ENCODE measurements at regions not wholly inside any gene's neighbourhood (a gene's known extent, or its start where the extent isn't known, plus 50 kb on each side); places are given as distances from the start of the nearest gene placed in this dataset.

DNA sequence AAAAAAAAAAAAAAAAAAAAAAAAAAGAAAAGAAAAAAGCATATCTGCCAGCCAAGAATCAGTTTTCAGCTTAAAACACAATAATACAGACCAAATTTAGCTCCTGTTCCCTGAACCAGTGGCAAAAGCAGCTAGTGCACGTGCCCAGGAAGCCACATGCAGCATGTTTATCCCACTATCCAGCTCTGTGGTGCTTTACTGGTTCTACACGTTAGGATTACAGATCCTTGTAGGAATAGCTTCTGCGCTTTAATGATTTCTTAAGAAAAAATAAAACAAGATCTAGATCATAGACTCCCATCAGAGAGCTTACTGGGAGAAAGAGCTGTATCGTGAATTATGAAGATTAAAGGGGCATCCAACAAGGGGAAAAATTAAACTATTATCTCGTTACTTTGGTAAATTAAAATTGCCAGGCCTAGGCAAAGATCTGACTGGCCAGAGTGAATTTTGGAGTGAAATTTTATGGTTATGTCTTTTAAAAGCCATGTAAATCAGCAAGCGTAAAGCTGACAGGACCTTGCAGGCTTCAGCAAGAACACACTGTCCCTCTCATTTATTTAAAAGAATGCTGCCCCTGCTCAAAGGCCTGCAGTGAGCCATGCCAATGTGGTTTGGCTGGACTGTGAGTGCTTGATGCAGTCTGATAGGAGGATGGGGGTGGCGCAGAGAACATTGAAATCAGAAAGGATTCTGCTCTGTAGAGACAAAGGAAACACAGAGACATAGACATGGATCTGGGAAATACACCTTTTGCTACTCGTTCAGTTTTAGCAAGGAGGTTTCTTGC is 177.3 kb upstream of the PHYHIPL start:
- DNase-seq (ENCODE audit: low spot score), result peak; percentile 23

DNA sequence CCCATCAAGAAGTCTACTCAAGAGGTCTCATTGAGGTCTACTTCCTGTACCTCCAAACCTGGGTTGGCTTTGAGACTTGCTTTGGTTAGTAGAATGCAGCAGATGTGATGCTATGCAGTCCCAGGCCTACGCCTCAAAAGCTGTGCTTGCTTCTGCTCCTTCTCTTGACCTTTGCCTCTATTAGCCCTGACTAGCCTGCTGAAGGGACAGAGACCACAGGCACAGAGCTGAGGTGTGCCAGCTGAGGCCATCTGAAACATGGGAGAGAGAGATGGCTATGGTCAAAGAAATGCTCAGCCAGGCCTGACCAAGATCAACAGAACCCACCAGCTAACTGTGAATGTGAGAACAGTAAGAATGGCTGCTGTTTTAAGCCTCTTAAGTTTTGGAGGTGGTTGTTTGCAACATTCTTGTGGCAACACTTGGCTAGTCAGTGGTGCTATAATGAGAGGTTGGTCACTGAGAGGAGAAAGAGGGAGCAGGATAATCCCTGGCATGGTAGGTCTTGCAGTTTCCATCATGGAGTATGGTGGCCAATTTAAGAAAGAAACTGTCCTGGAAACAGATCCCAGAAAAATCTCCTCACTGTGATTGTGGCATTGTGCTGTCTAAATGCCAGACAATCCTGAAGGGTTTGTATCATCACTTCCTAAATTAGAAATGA is 176.1 kb upstream of the PHYHIPL start:
- no peak for DNase-seq (ENCODE audit: low spot score)

DNA sequence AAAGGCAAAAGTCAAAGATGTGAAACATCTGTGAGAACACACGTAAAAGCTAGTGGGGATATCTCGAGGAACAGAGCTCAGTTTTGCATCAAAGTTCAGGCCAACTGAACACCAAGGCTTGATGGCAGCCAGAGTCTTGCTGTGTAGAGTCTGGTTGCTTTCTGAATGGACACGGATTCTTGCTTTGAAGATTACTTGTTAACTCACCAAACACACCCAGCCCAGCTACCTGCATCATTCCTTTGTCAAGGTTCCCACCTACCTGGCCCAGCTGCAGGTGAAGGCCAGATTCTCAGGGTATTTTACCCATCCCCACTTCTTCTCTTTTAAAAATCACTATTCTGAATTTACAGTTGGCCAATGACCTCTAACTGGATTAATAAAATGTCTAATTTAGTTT is 174.4 kb upstream of the PHYHIPL start:
- DNase-seq (ENCODE audit: low spot score), result no peak

DNA sequence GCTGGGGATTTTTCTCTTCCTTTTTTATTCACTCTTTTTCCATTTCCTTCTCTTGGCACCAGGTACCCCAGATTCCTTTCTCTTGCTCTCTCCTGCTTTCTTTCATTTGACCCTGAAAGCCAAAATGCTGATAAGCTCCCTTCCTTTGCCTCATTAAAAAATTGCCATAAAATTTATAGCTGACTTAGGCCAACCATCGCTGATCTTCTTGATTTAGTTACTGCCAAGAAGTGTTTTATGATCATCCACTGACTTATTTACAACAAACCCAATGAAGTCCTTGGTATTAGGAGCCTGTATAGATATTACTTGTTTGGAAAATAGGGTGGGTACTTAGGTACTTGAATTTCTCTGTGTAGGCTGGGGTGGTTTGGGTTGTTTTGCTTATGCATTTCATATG is 173.2 kb upstream of the PHYHIPL start:
- DNase-seq (ENCODE audit: low spot score), result no peak

DNA sequence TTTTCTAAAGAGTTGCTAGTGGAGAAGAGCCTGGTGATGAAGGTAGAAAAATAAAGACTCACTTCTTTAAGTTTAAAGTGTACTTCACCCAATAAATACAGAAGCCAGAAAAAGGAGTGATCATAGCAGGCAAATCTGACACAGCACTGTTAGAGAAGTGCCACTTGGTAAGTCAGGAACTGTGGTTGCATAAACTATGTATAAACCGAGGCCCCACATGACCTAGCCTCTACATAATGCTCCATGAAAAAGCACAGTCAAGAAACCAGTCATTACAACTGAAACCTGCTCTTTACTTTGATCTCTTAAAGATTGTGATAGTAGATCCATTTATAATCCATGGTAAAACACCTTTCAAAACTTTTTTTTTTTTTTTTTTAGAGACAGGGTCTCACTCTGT is 172.1 kb upstream of the PHYHIPL start:
- no peak for DNase-seq (ENCODE audit: low spot score)

DNA sequence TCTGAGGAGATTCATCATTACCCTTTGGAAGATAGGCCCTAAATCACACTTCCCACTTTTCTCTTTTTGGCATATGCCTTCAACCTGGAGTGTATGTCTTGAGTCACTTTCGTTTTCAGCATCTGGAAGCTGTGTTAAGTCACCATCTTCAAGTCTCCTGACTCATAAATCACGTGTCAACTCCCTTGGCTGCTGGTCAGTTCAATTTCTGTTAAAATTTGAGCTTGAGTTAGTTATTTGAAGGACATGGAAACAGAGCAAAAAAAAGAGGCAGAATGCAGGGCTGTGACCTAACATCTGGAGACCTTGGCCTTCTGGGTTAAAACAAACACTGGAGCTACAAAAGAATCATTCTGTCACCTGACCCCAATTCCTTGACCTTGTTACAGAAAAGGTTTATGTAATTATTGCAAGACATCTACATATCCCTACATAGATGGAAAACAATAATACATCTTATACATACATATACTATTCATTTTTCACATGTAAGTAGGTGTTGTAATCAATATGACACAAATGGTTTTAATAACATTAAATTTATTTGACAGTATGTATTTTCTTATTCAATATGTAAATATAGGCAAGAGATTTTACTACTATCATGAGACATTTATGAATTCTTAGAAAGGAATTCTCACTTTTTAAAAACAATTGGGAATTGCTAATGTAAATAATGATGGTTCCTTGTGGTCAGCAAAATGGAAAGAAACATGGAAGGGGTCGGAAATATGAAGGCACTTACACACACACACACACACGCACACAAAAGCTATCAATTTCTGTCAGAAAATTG is 169.7 kb upstream of the PHYHIPL start:
- peak; percentile 75 for DNase-seq (ENCODE audit: low spot score)

DNA sequence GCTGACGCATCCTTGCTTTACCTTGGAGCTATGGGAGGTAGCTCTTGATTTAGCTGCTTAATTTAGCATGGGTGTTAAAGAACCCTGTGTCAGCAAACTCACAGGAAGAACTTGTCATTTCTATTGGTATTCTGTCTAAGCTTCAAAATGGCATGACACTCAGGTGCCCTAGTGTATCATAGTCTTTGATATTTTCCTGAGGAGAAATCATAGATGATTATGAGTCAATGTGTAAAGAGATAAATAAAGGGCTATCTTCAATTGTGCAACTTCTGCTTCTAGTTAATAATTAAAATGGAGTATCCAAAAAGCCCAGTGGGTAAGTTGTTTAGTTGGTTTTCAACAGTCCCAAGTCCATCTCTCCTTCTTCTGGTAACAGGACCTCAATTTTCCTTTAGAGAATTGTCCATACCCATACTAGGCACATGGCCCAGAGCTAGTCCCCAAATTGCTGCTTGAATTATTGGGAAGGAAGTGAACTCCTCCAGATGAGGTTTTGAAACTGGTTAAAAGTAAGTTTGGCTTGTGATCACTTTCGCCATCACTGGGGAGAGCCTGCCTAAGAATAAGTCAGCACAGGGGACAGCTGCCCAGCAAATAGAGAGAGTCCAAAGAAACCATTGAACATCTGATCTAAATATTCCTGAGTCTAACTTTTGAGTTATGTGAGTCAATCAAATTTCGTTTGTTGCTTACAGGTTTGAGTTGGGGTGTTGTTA is 169.0 kb upstream of the PHYHIPL start:
- no peak for DNase-seq (ENCODE audit: low spot score)

DNA sequence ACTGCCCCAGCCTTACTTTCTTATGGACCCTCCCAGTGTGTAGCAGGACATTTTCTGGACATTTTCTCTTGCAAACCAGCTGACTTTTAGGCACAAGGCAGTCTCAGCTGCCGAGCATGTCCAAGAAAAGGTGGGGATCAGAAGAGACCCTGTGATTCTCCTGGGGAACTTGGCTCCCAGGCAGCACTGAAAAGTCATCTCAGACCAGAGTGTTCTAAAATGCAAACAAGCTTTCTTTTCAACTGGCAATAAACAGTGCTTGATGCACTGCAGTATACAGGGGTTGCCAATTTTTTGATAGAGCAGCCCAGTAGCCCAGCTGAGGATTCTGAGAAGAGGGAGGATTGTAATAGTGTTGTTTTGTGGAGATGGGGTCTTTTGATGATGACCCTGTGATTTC is 168.0 kb upstream of the PHYHIPL start:
- DNase-seq (ENCODE audit: low spot score), result no peak

DNA sequence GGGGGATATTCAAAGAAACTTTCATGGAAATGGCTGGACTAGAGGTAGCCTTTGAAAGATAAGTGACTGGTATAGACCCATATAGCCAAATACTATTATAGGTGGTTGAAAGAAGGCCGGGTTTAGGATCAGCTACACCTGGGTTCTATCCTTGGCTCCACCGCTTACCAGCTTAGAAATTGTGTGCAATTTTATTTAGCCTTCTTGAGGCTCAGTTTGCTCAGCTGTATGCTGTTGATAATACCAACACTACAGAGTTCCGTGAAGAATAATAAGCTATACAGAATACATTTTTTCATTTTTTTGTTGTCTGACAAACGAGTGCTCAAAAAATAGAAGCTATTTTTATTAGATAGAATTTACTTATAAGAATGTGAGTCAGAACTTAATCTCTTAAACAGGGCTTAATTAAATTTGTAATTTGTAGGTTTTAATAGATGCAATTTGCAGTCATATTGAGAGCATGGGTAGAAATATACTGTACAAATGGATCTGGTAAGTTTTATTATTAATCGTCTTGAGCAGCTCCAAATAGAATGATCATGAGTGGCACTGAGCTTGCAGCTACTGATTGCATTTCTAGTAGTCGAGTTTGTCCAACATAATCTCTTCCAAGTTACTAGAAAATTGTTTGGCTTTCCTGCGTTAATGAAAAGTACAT is 164.3 kb upstream of the PHYHIPL start:
- no peak for DNase-seq (ENCODE audit: low spot score)

DNA sequence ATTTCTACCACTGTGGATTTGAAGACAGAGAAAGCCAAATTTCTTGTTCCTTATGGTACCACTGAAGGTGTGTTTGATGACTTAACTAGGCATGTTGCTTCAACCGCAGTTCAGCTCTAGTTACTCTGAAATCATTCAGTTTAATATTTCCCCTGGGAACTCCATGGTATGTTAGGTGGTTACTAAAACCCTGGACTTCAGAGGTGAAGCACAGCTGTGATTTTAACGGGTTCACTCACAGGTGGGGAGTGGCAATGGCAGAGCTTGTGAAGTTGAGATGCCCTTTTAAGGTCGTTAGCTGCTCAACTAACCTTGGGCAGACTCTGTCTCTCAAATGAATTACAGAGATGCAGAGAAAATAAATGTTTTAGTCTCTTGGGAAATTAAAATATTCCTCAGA is 163.6 kb upstream of the PHYHIPL start:
- DNase-seq (ENCODE audit: low spot score), result no peak

DNA sequence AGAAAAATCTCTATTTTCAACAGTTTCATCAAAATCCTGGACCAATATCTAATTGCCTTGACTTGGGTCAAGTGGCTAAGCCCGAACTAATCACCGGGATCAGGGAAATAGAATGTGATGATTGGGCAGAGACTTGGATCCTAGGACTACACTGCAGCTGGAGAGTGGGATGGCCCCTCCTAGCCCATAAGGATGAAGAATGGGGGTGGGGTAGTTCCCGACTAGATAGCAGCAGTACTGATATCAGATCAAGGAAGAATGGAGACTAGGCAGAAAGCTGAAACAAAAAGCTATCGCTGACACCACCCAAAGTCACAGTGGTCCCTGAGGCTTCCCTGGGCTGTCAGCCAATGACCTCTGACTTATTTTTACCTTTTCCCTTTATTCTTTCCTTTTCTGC is 160.4 kb upstream of the PHYHIPL start:
- DNase-seq (ENCODE audit: low spot score), result no peak

DNA sequence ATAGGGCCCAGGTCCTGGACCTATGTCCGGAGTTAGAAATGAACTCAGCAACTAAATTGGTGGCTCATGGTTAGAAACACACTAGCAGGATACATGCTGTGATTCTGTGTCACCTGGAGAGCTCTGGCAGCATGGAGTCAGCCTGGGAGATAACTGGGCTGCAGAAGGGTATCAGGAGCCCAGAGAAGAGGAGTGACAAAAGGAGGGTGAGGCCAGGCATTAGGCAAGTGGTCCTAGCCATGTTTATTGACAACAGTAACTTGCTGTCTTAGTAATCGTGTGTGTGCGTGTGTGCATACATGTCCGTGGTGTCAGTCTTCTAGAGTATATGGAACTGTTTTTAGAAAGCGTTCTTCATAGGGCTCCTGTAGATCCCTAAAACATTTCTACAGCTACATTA is 157.5 kb upstream of the PHYHIPL start:
- DNase-seq (ENCODE audit: low spot score), result no peak

DNA sequence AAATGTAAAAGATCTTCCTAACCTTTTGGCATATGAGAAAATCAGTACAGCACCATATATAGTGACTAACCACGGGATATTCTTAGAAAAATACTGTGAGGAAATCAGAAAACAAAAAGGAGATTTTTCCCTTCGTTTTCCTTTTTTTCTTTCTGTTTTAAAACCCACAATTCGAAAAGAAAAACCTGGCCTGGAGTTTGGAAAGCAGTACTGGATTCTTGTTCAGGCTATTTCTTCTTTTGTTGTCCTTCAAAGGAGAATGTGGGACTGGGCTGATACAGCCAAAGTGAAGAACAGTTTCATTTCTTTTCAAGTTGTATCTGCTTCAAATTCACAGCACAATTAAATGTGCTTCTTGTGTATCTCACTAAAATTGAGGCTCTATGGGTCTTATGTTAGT is 156.8 kb upstream of the PHYHIPL start:
- DNase-seq (ENCODE audit: low spot score), result peak; percentile 14

DNA sequence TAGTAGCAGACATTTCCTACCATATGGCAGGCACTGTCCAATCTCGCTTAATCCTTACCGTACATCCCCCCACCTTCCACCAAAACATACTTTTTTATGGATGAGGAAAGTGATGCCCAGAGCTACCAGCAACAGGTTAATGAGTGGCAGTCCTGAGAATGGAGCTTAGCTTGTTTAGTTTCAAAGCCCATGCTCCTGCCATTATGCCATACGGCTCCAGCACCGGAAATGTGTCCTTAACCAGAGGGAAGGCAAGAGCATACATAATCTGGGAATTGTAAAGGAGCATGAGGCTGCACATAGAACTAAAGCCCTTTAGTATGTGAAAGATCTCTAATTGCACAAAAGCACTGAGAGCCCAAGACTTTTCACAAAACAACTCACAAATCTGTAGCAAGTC is 155.9 kb upstream of the PHYHIPL start:
- no peak for DNase-seq (ENCODE audit: low spot score)

DNA sequence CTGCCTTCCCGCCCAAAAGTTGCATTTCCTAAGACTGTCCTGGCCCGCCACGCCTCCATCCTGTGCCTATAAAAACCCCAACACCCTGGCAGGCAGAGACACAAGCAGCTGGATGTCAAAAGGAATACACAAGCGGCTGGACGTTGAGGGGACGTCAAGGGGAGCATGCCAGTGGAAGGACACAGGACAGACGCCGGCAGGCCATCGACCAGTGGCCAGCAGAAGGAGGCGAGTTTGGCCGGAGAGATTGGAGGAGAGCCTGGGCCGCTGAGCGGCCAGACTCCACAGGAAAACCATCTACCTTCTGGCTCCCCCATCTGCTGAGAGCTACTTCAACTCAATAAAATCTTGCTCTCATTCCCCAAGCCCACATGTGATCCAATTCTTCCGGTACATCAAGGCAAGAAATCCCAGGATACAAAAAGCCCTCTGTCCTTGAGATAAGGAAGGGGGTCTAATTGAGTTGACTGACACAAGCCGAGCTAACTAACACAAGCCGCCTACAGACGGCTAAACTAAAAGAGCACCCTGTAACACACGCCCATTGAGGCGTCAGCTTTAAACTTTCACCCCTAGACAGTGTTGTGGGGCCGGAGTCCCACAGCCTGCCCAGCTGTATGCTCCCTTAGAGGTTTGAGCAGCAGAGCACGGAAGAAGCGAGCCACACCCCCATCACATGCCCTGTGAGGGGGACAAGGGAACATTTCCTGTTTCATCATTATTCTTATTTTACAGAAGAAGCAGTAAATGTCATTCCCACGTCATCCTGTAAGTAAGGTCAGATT is 150.3 kb upstream of the PHYHIPL start:
- no peak for DNase-seq (ENCODE audit: low spot score)

DNA sequence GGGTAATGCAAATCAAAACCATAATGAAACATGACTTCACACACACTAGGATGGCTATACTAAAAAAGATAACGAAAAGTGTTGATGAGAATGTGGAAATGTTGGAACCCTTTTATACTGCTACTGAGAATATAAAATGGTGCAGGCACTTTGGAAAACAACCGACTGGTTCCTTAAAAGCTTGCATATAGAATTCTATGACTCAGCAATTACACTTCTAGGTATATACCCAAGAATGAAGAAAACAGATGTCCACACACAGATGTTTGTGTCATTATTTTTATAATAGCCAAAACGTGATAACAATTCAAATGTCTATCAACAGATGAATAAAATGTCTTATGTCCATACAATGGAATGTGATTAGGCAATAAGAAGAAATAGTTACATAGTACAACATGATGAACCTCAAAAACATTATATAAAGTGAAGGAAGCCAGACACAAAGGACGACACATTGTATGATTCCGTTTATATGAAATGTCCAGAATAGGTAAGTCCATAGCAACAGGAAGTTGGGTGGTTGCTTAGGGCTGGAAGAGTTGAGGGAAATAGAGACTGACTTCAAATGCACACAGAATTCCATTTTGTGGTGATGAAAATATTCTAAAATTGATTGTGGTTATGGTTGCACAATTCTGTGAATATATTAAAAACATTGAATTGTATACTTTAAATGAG is 148.3 kb upstream of the PHYHIPL start:
- no peak for DNase-seq (ENCODE audit: low spot score)

DNA sequence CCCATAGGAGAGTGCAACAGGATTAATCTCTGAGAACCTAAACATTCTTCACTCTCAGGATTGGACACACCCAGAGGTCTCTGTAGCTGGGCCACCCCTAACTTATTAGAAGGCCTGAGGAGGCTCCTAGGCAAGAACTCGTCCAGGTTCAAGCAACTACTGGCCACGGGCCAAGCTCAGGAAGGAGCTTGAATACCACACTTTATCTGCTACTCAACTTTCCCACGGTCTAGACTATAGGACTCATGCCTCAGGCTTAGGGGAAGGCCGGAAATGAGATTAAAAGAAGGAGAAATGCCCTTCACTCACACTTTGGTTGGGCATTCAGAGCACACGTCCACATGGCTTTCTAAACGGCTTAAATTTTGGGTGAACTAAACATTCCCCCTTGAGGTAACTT is 142.8 kb upstream of the PHYHIPL start:
- DNase-seq (ENCODE audit: low spot score), result no peak

DNA sequence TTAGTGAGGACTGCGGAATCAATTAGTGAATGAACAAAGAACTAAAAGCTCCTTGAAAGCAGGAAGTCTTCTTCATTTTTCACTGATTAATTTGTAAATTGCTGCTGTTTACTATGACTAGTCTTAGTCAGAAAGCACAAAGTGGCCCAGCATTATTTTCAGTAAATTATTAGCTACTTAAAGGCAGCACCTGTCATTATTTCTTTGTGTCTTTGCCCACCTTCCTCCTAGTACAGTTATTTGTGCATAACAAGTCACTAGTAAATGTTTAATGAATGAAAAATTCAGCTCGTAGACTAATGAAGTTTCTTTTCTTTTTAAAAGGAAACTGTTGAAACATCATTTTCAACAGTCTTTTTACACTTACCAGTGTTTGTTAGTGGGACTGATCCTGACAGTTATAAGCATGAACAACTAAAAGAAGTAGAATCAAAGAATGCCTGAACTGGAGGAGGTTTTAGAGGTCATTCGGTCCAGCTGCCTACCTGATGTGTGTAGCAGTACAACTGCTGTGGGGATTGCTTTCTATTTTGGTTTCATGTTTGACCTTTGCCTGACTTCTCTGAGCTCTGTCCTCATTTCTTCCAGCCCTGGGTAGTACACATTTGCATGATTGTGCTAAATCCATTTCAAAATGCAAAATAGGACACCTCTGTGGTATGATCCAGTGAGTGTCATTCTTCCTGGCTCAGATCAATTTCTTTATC is 140.0 kb upstream of the PHYHIPL start:
- DNase-seq (ENCODE audit: low spot score), result no peak

DNA sequence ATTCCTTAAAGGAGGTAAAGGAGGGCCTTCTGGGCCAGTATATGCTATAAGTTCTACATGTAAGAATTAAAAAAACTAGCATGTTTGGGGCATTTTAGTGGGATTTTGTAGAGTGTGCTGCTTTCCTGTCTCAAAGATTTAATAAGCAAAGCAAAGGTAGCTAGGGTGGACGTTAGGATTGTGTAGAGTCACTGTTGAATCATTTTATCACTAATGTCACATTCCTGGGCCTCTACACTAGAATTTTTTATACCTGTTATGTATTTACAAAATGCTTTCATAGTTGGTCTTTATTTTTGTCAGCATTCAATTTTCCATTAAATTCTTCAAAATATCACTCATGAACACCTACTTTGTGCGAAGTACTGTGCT is 139.4 kb upstream of the PHYHIPL start:
- DNase-seq (ENCODE audit: low spot score), result no peak

DNA sequence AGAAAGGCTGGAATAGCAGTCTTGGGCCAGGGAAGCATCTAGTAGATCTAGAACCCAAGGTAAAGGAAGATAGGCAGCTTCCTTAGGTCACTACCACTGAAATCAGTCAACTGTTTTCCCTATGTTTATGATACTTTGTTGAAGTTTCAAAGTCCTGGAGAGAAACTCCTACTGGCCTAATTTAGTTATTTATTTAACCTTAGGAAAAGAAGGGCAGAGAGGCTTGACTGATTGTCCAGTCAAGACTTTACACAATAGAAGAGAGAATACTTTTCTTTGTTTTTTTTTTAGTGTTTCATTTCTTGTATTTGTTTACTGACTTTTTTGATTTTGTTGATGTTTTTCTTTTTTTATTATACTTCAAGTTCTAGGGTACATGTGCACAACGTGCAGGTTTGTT is 138.9 kb upstream of the PHYHIPL start:
- DNase-seq (ENCODE audit: low spot score), result no peak

All from AG20443 (cell line).